Gastrocnemius medialis (tissue), 4 donors: ENCODE measurements at regions not wholly inside any gene's neighbourhood (a gene's known extent, or its start where the extent isn't known, plus 50 kb on each side); places are given as distances from the start of the nearest gene placed in this dataset.

Source experiments
- CTCF ChIP-seq, 5 experiments: fragments of 450-650 bp in 3 of 5; fragments of 200-600 bp in 2 of 5; sonication (generic) in 2 of 5; IDR thresholded peaks in 4 of 5; conservative IDR thresholded peaks in 1 of 5; 1 replicate in 4 of 5; 2 replicates in 1 of 5; pipeline ENCODE4 v1.5.1; 2016 to 2019; ENCODE audit warnings: antibody characterized with exemption in 5 of 5, mild to moderate bottlenecking in 3 of 5, moderate library complexity in 3 of 5
- POLR2A ChIP-seq, 2 donors: fragments of 450-650 bp; IDR thresholded peaks; one replicate each; pipeline ENCODE4 v1.6.1; 2017; ENCODE audit warnings: antibody characterized with exemption in 2 of 2, mild to moderate bottlenecking in 2 of 2, moderate library complexity in 2 of 2

GRCh38 chr5:42108468-42108867 lies 183.4 kb downstream of the FBXO4 start:
- TF ChIP-seq CTCF (IDR thresholded peaks at IDR 0.05 in 4 of 5, conservative IDR thresholded peaks at IDR 0.05 in 1 of 5) = no peak
- TF ChIP-seq POLR2A (IDR thresholded peaks at IDR 0.05) = no peak
